HepG2 (cell line): ENCODE measurements at regions not wholly inside any gene's neighbourhood (a gene's known extent, or its start where the extent isn't known, plus 50 kb on each side); places are given as distances from the start of the nearest gene placed in this dataset.

Source experiments
- BATF2 ChIP-seq: sonication (generic); formaldehyde crosslinking; IDR thresholded peaks from 2 replicates; pipeline ENCODE4 v1.8.0; 2022; ENCODE audit warnings: mild to moderate bottlenecking, missing genetic modification reagents, moderate library complexity
- BHLHE40 ChIP-seq: IDR thresholded peaks from 2 replicates; pipeline ENCODE4 v1.6.1; 2011; ENCODE audit warnings: low read length, improper control_type of control experiment
- HOMEZ ChIP-seq: IDR thresholded peaks from 2 replicates; pipeline ENCODE4 v1.6.1; 2016; ENCODE audit warnings: low read depth
- MEF2D ChIP-seq: sonication (generic); formaldehyde crosslinking; IDR thresholded peaks from 2 replicates; pipeline ENCODE4 v1.5.1; 2020; ENCODE audit warnings: mild to moderate bottlenecking, missing genetic modification reagents
- SRSF1 ChIP-seq: fragments of 200-400 bp; formaldehyde crosslinking; optimal IDR thresholded peaks from 2 replicates; pipeline ENCODE3; 2017; ENCODE audit warnings: mild to moderate bottlenecking, low read depth, low read length, moderate library complexity
- SRSF4 ChIP-seq: fragments of 200-400 bp; formaldehyde crosslinking; IDR thresholded peaks from one replicate; pipeline ENCODE4 v1.6.1; 2018; ENCODE audit warnings: mild to moderate bottlenecking, low read depth, low read length, moderate library complexity; ENCODE audit not compliant: poor library complexity, severe bottlenecking
- ZFP36L2 ChIP-seq: sonication (generic); formaldehyde crosslinking; IDR thresholded peaks from 2 replicates; pipeline ENCODE4 v1.4.0; 2020; ENCODE audit warnings: missing genetic modification reagents
- ZKSCAN5 ChIP-seq: sonication (generic); formaldehyde crosslinking; IDR thresholded peaks from 2 replicates; pipeline ENCODE4 v1.5.1; 2020; ENCODE audit warnings: mild to moderate bottlenecking, missing genetic modification reagents
- ZNF121 ChIP-seq: sonication (generic); formaldehyde crosslinking; IDR thresholded peaks from 2 replicates; pipeline ENCODE4 v1.5.0; 2020; ENCODE audit warnings: mild to moderate bottlenecking, missing genetic modification reagents
- ZNF3 ChIP-seq: IDR thresholded peaks from 2 replicates; pipeline ENCODE4 v1.7.0; 2017; ENCODE audit warnings: inconsistent platforms
- ZNF431 ChIP-seq: sonication (generic); formaldehyde crosslinking; IDR thresholded peaks from 2 replicates; pipeline ENCODE4 v1.9.0; 2022; ENCODE audit warnings: missing genetic modification reagents, low read depth, mild to moderate bottlenecking, borderline replicate concordance
- ZNF660 ChIP-seq: sonication (generic); formaldehyde crosslinking; IDR thresholded peaks from 2 replicates; pipeline ENCODE4 v1.5.1; 2020; ENCODE audit warnings: mild to moderate bottlenecking, low read depth, missing genetic modification reagents, borderline replicate concordance
- ZNF703 ChIP-seq: sonication (generic); formaldehyde crosslinking; IDR thresholded peaks from 2 replicates; pipeline ENCODE4 v1.5.1; 2020; ENCODE audit warnings: missing genetic modification reagents, mild to moderate bottlenecking, moderate library complexity, borderline replicate concordance
- TF ChIP-seq, protein P1 (sequence below): sonication (generic); formaldehyde crosslinking; IDR thresholded peaks from 2 replicates; pipeline ENCODE4 v1.5.0; 2020; ENCODE audit warnings: mild to moderate bottlenecking, missing genetic modification reagents
- TF ChIP-seq, protein P2 (sequence below): sonication (generic); formaldehyde crosslinking; IDR thresholded peaks from 2 replicates; pipeline ENCODE4 v1.5.0; 2020; ENCODE audit warnings: mild to moderate bottlenecking, missing genetic modification reagents
- TF ChIP-seq, protein P3 (sequence below): sonication (generic); formaldehyde crosslinking; IDR thresholded peaks from 2 replicates; pipeline ENCODE4 v1.5.1; 2020; ENCODE audit warnings: missing genetic modification reagents, mild to moderate bottlenecking, borderline replicate concordance

DNA sequence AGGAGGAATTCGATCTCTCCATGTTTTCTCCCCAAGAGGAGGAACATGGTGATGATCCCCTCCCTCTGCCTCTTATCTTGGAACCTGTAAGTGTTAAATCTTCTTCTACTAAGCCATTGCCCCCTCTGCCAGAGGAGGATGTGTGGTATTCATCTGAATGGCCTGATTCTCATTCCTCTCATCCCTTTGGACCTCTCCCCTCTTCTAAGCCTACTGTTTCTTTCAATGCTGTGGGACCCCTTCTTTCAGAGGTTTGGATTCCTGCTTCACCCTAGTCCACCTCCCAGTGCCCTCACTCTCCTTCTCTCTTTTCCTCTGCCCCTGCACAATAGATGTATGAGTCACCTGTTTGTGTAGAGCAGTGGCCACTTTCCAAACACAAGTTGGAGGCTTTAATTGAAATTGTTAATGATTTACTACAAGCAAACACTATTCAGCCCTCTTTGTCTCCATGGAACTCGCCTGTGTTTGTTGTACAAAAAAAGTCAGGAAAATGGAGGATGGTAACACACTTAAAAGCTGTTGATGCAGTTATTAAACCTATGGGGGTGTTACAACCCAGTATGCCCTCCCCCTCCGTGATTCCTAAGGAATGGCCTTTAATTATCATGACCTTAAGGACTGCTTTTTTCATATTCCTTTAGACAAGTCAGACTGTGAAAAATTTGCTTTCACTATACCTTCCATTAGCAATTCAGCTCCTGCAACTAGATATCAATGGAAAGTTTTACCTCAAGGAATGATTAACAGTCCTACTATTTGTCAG is 192.1 kb upstream of the ALG10B start (continued):
- TF ChIP-seq, protein P1, sequence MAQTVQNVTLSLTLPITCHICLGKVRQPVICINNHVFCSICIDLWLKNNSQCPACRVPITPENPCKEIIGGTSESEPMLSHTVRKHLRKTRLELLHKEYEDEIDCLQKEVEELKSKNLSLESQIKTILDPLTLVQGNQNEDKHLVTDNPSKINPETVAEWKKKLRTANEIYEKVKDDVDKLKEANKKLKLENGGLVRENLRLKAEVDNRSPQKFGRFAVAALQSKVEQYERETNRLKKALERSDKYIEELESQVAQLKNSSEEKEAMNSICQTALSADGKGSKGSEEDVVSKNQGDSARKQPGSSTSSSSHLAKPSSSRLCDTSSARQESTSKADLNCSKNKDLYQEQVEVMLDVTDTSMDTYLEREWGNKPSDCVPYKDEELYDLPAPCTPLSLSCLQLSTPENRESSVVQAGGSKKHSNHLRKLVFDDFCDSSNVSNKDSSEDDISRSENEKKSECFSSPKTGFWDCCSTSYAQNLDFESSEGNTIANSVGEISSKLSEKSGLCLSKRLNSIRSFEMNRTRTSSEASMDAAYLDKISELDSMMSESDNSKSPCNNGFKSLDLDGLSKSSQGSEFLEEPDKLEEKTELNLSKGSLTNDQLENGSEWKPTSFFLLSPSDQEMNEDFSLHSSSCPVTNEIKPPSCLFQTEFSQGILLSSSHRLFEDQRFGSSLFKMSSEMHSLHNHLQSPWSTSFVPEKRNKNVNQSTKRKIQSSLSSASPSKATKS (CRISPR knock-in tag) = no peak
- no peak for TF ChIP-seq BHLHE40
- TF ChIP-seq ZKSCAN5 = no peak
- TF ChIP-seq ZNF3 (CRISPR knock-in tag) = no peak
- TF ChIP-seq SRSF1 = no peak
- peak; percentile 57; the same call in 1 of the 2 replicates for TF ChIP-seq HOMEZ (CRISPR knock-in tag)
- no peak for TF ChIP-seq SRSF4
- TF ChIP-seq ZNF703 (CRISPR knock-in tag) = no peak
- TF ChIP-seq ZNF431 (CRISPR knock-in tag) = no peak
- no peak for TF ChIP-seq ZNF660 (CRISPR knock-in tag)
- TF ChIP-seq, protein P2, sequence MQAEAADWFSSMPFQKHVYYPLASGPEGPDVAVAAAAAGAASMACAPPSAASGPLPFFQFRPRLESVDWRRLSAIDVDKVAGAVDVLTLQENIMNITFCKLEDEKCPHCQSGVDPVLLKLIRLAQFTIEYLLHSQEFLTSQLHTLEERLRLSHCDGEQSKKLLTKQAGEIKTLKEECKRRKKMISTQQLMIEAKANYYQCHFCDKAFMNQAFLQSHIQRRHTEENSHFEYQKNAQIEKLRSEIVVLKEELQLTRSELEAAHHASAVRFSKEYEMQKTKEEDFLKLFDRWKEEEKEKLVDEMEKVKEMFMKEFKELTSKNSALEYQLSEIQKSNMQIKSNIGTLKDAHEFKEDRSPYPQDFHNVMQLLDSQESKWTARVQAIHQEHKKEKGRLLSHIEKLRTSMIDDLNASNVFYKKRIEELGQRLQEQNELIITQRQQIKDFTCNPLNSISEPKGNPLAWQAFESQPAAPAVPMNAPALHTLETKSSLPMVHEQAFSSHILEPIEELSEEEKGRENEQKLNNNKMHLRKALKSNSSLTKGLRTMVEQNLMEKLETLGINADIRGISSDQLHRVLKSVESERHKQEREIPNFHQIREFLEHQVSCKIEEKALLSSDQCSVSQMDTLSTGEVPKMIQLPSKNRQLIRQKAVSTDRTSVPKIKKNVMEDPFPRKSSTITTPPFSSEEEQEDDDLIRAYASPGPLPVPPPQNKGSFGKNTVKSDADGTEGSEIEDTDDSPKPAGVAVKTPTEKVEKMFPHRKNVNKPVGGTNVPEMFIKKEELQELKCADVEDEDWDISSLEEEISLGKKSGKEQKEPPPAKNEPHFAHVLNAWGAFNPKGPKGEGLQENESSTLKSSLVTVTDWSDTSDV (CRISPR knock-in tag) = no peak
- TF ChIP-seq ZNF121 (CRISPR knock-in tag) = no peak
- no peak for TF ChIP-seq ZFP36L2 (CRISPR knock-in tag)
- TF ChIP-seq, protein P3, sequence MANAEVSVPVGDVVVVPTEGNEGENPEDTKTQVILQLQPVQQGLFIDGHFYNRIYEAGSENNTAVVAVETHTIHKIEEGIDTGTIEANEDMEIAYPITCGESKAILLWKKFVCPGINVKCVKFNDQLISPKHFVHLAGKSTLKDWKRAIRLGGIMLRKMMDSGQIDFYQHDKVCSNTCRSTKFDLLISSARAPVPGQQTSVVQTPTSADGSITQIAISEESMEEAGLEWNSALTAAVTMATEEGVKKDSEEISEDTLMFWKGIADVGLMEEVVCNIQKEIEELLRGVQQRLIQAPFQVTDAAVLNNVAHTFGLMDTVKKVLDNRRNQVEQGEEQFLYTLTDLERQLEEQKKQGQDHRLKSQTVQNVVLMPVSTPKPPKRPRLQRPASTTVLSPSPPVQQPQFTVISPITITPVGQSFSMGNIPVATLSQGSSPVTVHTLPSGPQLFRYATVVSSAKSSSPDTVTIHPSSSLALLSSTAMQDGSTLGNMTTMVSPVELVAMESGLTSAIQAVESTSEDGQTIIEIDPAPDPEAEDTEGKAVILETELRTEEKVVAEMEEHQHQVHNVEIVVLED (CRISPR knock-in tag) = no peak
- TF ChIP-seq MEF2D (CRISPR knock-in tag) = no peak; the same call in 1 of the 2 replicates
- no peak for TF ChIP-seq BATF2
